RWPE2 (cell line): ENCODE measurements at regions not wholly inside any gene's neighbourhood (a gene's known extent, or its start where the extent isn't known, plus 50 kb on each side); places are given as distances from the start of the nearest gene placed in this dataset.

Experiments
- ATAC-seq: fragments of 200-7000 bp; cut with Tn5 transposase; 3 replicates; pipeline ENCODE4 v1.9.1; 2021; ENCODE audit warnings: low read depth
- DNase-seq: peaks from one replicate; pipeline ENCODE4 v3.0.0-alpha.2; 2020; ENCODE audit warnings: low spot score
- H3K27ac ChIP-seq: fragments of 450-650 bp; 2 replicates; pipeline ENCODE4 v1.5.1; 2017; ENCODE audit warnings: mild to moderate bottlenecking; ENCODE audit not compliant: poor library complexity, severe bottlenecking
- H3K27me3 ChIP-seq: fragments of 250-450 bp; sonication (Bioruptor Pico); 2 replicates; pipeline ENCODE4 v1.5.1; 2021; ENCODE audit warnings: mild to moderate bottlenecking, moderate library complexity; ENCODE audit not compliant: insufficient read depth, poor library complexity, severe bottlenecking
- H3K36me3 ChIP-seq: fragments of 250-450 bp; sonication (Bioruptor Pico); 2 replicates; pipeline ENCODE4 v1.5.1; 2020; ENCODE audit warnings: low read depth, mild to moderate bottlenecking, moderate library complexity
- H3K4me1 ChIP-seq: fragments of 250-450 bp; sonication (Bioruptor Pico); 2 replicates; pipeline ENCODE4 v1.5.1; 2021; ENCODE audit warnings: mild to moderate bottlenecking, moderate library complexity; ENCODE audit not compliant: insufficient read depth, poor library complexity, severe bottlenecking
- H3K4me3 ChIP-seq: fragments of 250-450 bp; sonication (Bioruptor Pico); 2 replicates; pipeline ENCODE4 v1.5.1; 2021; ENCODE audit warnings: mild to moderate bottlenecking, moderate library complexity; ENCODE audit not compliant: severe bottlenecking
- H3K9me3 ChIP-seq: fragments of 250-450 bp; sonication (Bioruptor Pico); 2 replicates; pipeline ENCODE4 v1.5.1; 2021; ENCODE audit warnings: mild to moderate bottlenecking, moderate library complexity; ENCODE audit not compliant: severe bottlenecking
- CTCF ChIP-seq: fragments of 450-650 bp; IDR thresholded peaks from one replicate; pipeline ENCODE4 v1.5.1; 2017; ENCODE audit warnings: mild to moderate bottlenecking, moderate library complexity; ENCODE audit not compliant: poor library complexity, severe bottlenecking

- TF ChIP-seq CTCF = no peak
- H3K4me1 ChIP-seq = no peaks in the 10 kb centered on the region
Measured at GRCh38 chr6:114952229-114952628, 609.4 kb upstream of the HS3ST5 start.

GRCh38 chr6:114945392-114945791, 602.6 kb upstream of the HS3ST5 start:
- no peak for DNase-seq
- no peaks in the 10 kb centered on the region for H3K4me1 ChIP-seq
- H3K27me3 ChIP-seq = peaks cover 2% of the 10 kb centered on the region
- no peaks in the 10 kb centered on the region for H3K9me3 ChIP-seq
- no peak overlapping the region for H3K27ac ChIP-seq
- no peak for TF ChIP-seq CTCF
- ATAC-seq = no peak
- H3K36me3 ChIP-seq = no peaks in the 10 kb centered on the region
- no peak overlapping the region for H3K4me3 ChIP-seq

More at GRCh38 chr6:114952229-114952628, 609.4 kb upstream of the HS3ST5 start:
- DNase-seq (no peak), ATAC-seq (no peak)
- Histone ChIP-seq H3K9me3 (no peaks in the 10 kb centered on the region), H3K36me3 (no peaks in the 10 kb centered on the region), H3K4me3 (no peak overlapping the region), H3K27ac (no peak overlapping the region), H3K27me3 (peaks cover 2% of the 10 kb centered on the region)

- Histone ChIP-seq H3K9me3 (no peaks in the 10 kb centered on the region), H3K36me3 (no peaks in the 10 kb centered on the region), H3K27me3 (no peaks in the 10 kb centered on the region), H3K27ac (no peak overlapping the region), H3K4me3 (no peak overlapping the region), H3K4me1 (no peaks in the 10 kb centered on the region)
- no peak for TF ChIP-seq CTCF
- DNase-seq (no peak), ATAC-seq (no peak)
Measured at GRCh38 chr6:114941078-114941477, 598.3 kb upstream of the HS3ST5 start.

GRCh38 chr6:114940181-114940580, 597.4 kb upstream of the HS3ST5 start:
- no peak overlapping the region for H3K27ac ChIP-seq
- no peak for TF ChIP-seq CTCF
- ATAC-seq = no peak

GRCh38 chr6:114939630-114940029, 596.8 kb upstream of the HS3ST5 start:
- H3K36me3 ChIP-seq = no peaks in the 10 kb centered on the region
- no peak overlapping the region for H3K27ac ChIP-seq
- H3K27me3 ChIP-seq = no peaks in the 10 kb centered on the region
- H3K4me1 ChIP-seq = no peaks in the 10 kb centered on the region
- H3K9me3 ChIP-seq = no peaks in the 10 kb centered on the region
- H3K4me3 ChIP-seq = no peak overlapping the region
- DNase-seq = no peak
- TF ChIP-seq CTCF = no peak
- no peak for ATAC-seq

More at GRCh38 chr6:114940181-114940580, 597.4 kb upstream of the HS3ST5 start:
- Histone ChIP-seq H3K4me1 (no peaks in the 10 kb centered on the region), H3K36me3 (no peaks in the 10 kb centered on the region), H3K4me3 (no peak overlapping the region), H3K9me3 (no peaks in the 10 kb centered on the region), H3K27me3 (no peaks in the 10 kb centered on the region)
- no peak for DNase-seq
